Psoas muscle (tissue), 7 donors: ENCODE measurements at regions not wholly inside any gene's neighbourhood (a gene's known extent, or its start where the extent isn't known, plus 50 kb on each side); places are given as distances from the start of the nearest gene placed in this dataset.

ENCODE experiments used
- ATAC-seq, 4 donors: fragments of 200-7000 bp; cut with Tn5 transposase; one replicate each; pipeline ENCODE4 v1.9.1; 2020; ENCODE audit warnings: moderate library complexity in 3 of 4, mild to moderate bottlenecking in 2 of 4
- DNase-seq, 2 donors: peaks; one replicate each; pipeline ENCODE4 v3.0.0-alpha.2; 2020
- H3K27ac ChIP-seq: fragments of 200-600 bp; one replicate; pipeline ENCODE4 v1.8.0; 2022
- H3K27me3 ChIP-seq, 3 donors: fragments of 200-600 bp in 1 of 3; one replicate each; pipeline versions ENCODE4 v1.6.1 to v1.8.0; 2013 to 2022; ENCODE audit warnings: low read length in 2 of 3, mild to moderate bottlenecking in 2 of 3, moderate library complexity in 1 of 3; ENCODE audit not compliant: insufficient read depth in 3 of 3
- H3K36me3 ChIP-seq, 2 donors: fragments of 200-600 bp in 1 of 2; one replicate each; pipeline versions ENCODE4 v1.6.1 to v1.8.0; 2013 to 2022; ENCODE audit warnings: low read depth in 1 of 2, mild to moderate bottlenecking in 1 of 2, moderate library complexity in 1 of 2; ENCODE audit not compliant: insufficient read depth in 1 of 2
- H3K4me1 ChIP-seq: fragments of 200-600 bp; one replicate; pipeline ENCODE4 v1.8.0; 2022
- H3K4me3 ChIP-seq: fragments of 200-600 bp; one replicate; pipeline ENCODE4 v1.8.0; 2022; ENCODE audit warnings: mild to moderate bottlenecking
- H3K9me3 ChIP-seq: fragments of 200-600 bp; one replicate; pipeline ENCODE4 v1.8.0; 2022
- WGBS, 3 donors: extraction: QIAGEN DNeasy Blood & Tissue Kit; methylation state at CpG; one replicate each; pipeline versions ENCODE4 v1.1.6 to v1.1.7; 2013; 5-methylcytosine and 5-hydroxymethylcytosine counted together
- intact Hi-C, 2 donors: fragments of 100-400 bp; cut with DNase I; formaldehyde crosslinking; loops; one replicate each; pipeline versions ENCODE4 v1.11.0 to v1.14.2; 2022
- TF ChIP-seq, protein P1 (sequence below): fragments of 200-600 bp; IDR thresholded peaks from one replicate; pipeline ENCODE4 v1.8.0; 2022; ENCODE audit warnings: antibody characterized with exemption
- donor health status: healthy with polysubstance abuse.
- donor health status: DM: no; HTN: no; CAD: no; lungs with moderate emphysema.
- donor health status: Bipolar disorder and iron deficiency.
- donor health status: healthy.
- donor health status: DM: yes; HTN: yes; CAD: no.
- donor health status: DM: no; HTN: no; CAD: no.
- donor health status: DM: yes; HTN: yes; CAD: no.

DNA sequence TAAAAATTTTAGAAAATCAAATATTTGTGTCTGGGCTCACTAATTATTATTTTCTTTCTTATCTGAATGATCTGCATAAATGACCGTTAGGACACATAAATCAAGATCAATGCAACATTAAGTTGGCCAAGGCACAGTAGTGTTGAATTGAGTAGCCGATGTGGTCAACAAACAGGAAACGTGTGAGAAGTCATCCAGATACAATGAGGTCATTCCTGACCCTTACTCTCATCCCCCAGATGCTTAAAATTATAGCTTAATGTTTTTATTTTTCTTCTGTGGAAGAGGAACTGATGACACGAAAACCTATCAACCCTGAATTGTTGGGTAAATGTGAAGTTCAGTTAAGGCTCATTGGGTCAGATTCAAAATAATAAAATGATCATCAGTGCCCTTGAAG lies 222.9 kb downstream of the RFC3 start:
- intact Hi-C loops, result no loop called here
- Histone ChIP-seq H3K9me3 (no peaks in the 10 kb centered on the region), H3K27ac (no peak overlapping the region), H3K4me3 (no peak overlapping the region), H3K36me3 (no peaks in the 10 kb centered on the region), H3K27me3 (no peaks in the 10 kb centered on the region), H3K4me1 (no peaks in the 10 kb centered on the region)
- 59 to 62% (median 59%) methylated on average over 4 of the region's 4 CpGs for WGBS, 3 donors
- DNase-seq (no peak), ATAC-seq (no peak)
- TF ChIP-seq, protein P1, sequence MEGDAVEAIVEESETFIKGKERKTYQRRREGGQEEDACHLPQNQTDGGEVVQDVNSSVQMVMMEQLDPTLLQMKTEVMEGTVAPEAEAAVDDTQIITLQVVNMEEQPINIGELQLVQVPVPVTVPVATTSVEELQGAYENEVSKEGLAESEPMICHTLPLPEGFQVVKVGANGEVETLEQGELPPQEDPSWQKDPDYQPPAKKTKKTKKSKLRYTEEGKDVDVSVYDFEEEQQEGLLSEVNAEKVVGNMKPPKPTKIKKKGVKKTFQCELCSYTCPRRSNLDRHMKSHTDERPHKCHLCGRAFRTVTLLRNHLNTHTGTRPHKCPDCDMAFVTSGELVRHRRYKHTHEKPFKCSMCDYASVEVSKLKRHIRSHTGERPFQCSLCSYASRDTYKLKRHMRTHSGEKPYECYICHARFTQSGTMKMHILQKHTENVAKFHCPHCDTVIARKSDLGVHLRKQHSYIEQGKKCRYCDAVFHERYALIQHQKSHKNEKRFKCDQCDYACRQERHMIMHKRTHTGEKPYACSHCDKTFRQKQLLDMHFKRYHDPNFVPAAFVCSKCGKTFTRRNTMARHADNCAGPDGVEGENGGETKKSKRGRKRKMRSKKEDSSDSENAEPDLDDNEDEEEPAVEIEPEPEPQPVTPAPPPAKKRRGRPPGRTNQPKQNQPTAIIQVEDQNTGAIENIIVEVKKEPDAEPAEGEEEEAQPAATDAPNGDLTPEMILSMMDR, result no peak

DNA sequence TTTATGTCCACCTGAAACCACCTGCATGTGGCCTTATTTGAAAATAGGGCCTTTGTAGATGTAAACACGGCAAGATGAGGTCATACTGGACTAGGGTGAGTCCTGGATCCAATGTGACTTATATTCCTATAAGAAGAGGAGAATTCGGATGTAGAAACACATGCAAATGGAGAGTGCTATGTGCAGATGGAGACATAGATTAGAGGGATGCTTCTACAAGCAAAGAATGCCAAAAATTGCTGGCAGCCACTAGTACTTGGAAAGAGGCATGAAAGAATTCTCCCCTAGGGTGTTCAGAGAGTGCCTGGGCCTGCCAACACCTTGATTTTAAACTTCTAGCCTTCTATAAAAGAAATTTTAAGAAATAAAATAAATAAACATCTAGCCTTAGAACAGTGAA lies 226.1 kb downstream of the RFC3 start:
- H3K27ac ChIP-seq, result no peak overlapping the region
- H3K36me3 ChIP-seq, result no peaks in the 10 kb centered on the region
- intact Hi-C loops, result no loop called here
- H3K27me3 ChIP-seq, result no peaks in the 10 kb centered on the region
- WGBS, 3 donors, result 43 to 57% (median 52%) methylated on average over 2 of the region's 2 CpGs
- ATAC-seq (no peak), DNase-seq (no peak)
- H3K4me1 ChIP-seq, result no peaks in the 10 kb centered on the region
- TF ChIP-seq, protein P1, result no peak
- no peak overlapping the region for H3K4me3 ChIP-seq
- H3K9me3 ChIP-seq, result no peaks in the 10 kb centered on the region

DNA sequence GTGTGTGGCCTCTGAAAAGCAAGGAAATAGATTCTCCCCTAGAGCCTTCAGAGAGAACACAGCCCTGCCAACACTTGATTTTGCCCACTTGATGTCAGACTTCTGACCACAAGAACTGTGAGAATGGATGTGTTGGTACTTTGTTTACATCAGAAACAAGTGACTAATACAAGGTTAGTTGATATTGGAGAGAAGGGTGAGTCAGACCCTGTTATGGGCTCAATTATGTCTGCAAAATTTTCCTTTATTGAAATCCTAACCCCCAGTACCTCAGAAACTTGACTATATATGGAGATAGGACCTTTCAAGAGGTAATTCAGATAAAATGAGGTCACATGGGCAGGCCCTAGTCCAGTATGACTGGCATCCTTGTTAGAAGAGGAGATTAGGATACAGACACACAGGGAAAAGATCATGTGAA lies 226.7 kb downstream of the RFC3 start:
- H3K27me3 ChIP-seq, result no peaks in the 10 kb centered on the region
- ATAC-seq (no peak), DNase-seq (no peak)
- no peak overlapping the region for H3K4me3 ChIP-seq
- H3K9me3 ChIP-seq, result no peaks in the 10 kb centered on the region
- H3K36me3 ChIP-seq, result no peaks in the 10 kb centered on the region
- H3K27ac ChIP-seq, result no peak overlapping the region
- intact Hi-C loops, result no loop called here
- no peaks in the 10 kb centered on the region for H3K4me1 ChIP-seq
- TF ChIP-seq, protein P1, result no peak

DNA sequence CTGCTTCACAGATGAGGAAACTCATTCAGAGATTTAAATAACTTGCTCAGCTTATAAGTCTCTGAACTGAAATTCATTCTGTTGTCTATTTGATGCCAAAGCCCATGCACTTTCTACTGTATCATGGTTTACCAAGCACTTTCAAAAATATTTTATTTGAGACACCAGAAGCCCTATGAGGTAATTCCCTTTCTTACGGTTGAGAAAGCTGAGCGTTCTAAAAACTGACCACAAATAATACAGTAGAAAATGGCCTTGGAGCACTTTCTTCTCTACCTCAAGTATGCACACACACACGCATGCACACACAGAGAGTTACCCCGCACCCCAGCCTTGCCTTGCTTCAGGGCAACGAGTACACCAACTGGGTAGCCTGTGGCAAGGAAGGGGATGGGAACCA lies 228.5 kb downstream of the RFC3 start:
- Histone ChIP-seq H3K9me3 (no peaks in the 10 kb centered on the region), H3K4me1 (no peaks in the 10 kb centered on the region), H3K4me3 (no peak overlapping the region), H3K27me3 (no peaks in the 10 kb centered on the region), H3K27ac (no peak overlapping the region), H3K36me3 (no peaks in the 10 kb centered on the region)
- TF ChIP-seq, protein P1, result no peak
- DNase-seq (no peak), ATAC-seq (no peak)
- 81 to 89% (median 85%) methylated on average over 5 of the region's 5 CpGs for WGBS, 3 donors
- intact Hi-C loops, result no loop called here

DNA sequence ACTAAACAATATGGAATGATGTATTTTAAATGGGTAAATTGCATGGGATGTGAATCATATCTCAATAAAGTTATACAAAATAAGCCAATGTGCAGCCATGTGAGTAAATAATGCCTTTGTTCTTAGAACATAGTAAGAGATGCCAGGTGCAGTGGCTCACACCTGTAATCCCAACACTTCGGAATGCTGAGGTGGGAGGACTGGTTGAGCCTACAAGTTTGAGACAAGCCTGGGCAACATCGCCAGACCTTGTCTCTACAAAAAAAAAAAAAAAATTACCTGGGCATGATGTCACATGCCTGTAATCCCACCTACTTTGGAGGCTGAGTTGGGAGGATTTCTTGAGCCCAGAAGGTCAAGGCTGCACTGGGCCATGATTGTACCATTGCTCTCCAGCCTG lies 230.7 kb downstream of the RFC3 start:
- DNase-seq (no peak), ATAC-seq (no peak)
- Histone ChIP-seq H3K27ac (no peak overlapping the region), H3K36me3 (no peaks in the 10 kb centered on the region), H3K9me3 (no peaks in the 10 kb centered on the region), H3K27me3 (no peaks in the 10 kb centered on the region), H3K4me3 (no peak overlapping the region), H3K4me1 (no peaks in the 10 kb centered on the region)
- TF ChIP-seq, protein P1, result no peak
- WGBS, 3 donors, result 92 to 98% (median 96%) methylated on average over 2 of the region's 2 CpGs
- intact Hi-C loops, result no loop called here
